SK-N-MC (cell line): ENCODE measurements at regions not wholly inside any gene's neighbourhood (a gene's known extent, or its start where the extent isn't known, plus 50 kb on each side); places are given as distances from the start of the nearest gene placed in this dataset.

ENCODE experiments used
- EZH2 ChIP-seq: fragments of 200-600 bp; sonication (generic); IDR thresholded peaks from one replicate; pipeline ENCODE4 v1.6.1; 2017; ENCODE audit warnings: antibody characterized with exemption
- POLR2AphosphoS5 ChIP-seq: IDR thresholded peaks from 2 replicates; pipeline ENCODE4 v1.6.1; 2012; ENCODE audit warnings: mild to moderate bottlenecking, low read depth, low read length, borderline replicate concordance

GRCh38 chr19:28044477-28044876 lies 1168.5 kb downstream of the UQCRFS1 start:
- TF ChIP-seq POLR2AphosphoS5 (no peak), EZH2 (no peak)
